ENCODE measurements at regions not wholly inside any gene's neighbourhood (a gene's known extent, or its start where the extent isn't known, plus 50 kb on each side); places are given as distances from the start of the nearest gene placed in this dataset.
"Not testable (repeated sequence)": the region's sequence is repeated elsewhere in the genome, so short reads cannot be mapped to it uniquely, and the experiment has no call there.

DNA sequence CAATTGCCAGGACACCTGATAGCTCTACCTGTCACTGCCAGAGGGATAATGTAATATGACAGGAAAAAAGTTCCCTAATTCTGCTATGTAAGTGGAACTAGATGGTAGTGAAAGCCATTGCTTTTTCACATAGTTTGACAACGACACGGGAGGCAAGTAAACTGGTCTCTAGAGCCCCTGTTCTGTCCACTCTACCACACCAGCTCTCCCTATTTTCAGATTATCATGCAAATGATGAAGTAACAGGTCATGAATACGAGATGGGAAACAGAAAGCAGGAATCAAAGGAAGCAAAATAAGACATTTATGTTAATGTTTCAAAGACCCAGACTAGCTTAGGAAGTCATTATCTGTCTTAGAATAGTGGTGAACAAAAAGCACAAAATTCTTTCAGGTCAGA is 56.2 kb downstream of the TAF11L14 start:
- no peak for DNase-seq

DNA sequence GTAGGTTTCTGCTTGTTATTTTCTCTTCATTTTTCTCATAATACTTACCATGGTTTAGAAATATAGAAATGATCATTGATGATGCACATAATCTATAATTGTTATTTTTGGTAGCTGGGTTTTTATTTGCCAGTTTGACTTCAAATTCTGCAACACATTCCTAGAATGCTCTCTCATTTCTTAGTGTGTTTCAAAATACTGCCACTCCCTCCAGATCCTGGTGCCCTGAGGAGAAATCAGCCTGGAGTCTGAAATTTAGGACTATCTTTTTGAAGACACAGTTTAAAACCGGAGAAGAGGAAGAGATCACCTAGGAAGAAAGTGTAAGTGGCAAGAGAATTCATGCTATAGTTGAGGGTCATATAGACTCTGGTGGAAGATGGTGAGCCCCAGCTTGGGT is 57.5 kb downstream of the TAF11L14 start:
- DNase-seq, result no peak

DNA sequence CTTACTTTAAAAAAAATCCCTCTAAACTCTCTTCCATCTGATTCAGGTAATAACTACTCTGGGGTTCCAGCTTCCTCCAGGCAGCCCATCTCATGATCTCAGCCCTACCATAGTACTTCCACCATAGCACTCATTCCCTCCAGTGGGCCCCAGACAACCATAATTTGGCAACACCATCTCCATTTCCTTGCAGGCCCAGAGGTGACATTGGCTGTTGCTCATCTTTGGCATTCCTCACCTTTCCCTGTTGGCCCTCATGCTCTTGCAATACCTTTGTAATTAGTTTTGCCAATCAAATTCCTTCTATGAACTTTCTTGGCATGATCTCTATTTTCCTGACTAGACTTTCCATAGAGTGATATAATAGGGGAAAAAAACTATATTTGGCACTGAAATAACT is 60.1 kb downstream of the TAF11L14 start:
- DNase-seq, result no peak

DNA sequence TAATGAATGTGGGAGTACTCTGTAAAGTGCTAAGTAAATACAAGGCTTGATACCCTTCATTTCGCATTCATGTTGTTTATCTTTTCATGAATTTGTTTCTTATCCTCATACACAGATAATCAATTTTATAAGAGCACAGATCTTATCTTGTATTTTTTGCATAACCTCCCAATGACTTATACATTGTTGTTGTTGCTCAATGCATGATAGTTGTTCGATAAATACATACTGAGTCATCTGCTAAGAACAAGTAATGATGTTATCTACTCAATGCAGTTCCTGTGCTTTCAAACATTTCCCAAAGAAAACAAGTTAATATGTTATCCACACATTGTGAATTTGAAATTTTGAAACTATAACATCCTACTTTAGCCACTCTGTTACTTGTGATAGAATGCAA is 60.7 kb downstream of the TAF11L14 start:
- DNase-seq, result no peak

DNA sequence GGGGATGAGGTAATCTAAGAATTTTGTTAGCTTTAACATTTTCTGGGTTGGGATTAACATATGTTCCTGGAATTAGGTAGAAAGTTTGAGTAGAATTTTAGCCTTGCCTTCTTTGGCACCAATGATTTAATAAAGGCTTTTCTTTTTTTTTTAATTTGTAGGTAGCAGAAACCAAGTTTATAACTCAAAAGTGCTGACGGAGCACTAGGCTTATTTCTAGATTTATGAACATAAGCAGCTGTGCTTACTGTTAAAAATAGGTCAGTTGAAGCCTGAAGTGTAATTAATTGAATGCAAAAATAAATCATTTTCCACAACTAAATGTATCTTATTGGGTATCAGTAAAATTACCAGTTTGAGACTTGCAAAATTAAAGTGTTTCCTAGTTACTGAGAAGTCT is 62.4 kb downstream of the TAF11L14 start:
- DNase-seq, result no peak

DNA sequence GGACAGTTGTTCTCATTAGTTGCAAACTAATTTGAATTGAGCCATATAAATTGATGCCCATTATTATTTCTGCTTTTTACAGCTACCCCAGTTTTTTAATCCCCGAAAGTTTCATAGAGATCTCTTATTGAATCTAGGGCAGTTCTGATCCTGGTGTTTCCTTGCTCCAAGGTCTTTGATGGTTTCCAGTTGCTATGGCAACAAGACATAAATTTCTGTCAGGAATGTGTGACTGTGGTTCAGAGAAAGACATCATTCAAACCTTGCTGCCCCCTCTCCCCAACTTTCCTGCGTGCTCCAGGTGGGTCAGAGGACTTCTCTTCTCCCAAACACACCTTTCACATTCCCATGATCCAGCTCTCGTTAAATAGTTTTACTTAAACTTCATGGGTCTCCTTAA is 63.4 kb downstream of the TAF11L14 start:
- no peak for DNase-seq

DNA sequence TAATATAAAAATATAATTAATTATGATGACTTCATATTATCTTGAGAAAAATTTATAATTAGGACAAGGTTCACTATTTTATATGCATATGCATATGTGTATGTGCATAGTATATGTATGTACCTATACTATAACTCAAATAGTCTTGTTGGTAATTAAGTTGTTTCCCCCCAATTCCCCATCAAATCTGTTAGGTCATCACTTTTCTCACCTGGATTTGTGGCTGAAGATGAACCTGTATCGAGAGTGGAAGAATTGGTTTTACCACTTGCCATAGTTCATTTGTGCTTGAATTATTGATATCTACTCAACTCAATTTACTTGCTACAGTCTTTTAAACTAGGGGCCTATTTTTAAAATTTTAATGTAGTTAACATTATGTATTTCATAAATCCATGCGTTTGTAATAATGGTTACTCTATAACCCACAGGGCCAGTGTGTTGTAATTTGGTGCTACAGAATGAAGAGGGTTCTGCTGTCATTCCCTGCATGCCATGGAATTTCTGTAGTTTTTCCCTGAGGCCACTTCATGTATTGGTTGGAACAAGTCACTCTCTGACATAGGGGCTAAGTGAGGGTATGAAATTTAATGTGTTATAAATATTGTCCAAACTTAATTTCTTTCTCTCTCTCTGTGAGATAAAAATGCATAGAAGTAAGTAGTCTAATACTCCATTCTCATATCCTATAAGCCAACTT is 74.9 kb downstream of the TAF11L14 start:
- DNase-seq, result no peak

DNA sequence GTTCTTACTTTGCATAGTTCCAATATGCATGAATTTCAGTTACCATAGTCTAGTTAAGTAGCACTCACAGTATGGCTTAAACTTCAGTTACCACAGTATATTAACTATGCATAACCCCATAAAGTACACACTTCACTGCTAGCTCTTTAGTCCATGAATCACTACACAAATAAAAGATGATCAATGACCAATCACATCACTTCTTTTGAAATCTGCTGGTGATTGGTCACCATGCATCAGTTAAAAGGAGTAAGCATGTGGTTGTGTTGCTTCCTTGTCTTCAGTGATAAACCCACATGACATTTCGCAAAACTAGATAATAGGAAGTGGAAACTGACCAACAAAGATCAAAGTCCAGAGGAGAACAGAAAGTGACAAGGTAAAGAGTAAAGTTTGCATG is 79.0 kb downstream of the TAF11L14 start:
- DNase-seq, result no peak

DNA sequence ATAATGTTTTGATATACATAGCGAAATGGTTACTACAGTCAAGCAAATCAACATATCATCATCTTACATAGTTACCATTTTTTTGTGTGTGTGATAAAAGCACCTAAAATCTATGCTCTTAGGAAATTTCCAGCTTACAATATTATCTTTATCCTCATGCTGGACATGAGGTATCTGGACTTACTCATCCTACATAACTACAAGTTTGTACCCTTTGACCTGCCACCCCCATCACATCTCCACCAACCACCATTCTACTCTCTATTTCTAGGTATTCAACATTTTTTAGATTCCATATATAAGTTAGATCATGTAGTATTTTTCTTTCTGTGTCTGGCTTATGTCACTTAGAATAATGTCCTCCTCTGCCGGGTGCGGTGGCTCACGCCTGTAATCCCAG is 79.9 kb downstream of the TAF11L14 start:
- DNase-seq, result no peak

DNA sequence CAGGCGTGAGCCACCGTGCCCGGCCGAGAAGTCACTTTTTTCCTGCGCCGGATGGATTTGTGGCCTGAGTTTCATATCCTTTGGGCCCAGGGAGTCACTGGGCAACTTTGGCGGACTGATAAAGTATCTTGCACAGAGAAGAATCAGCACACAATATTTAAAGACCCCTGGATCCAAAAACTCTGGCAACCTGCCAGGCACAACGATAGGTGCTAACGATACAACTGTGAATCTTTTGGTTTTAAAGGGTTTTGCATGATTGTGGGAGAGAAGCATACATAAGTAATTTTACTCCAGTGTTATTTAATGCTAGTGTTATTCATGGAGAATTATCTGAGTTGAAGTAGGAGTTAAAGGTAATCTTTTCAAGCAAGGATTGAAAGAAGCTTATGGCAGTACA is 85.3 kb downstream of the TAF11L14 start:
- no peak for DNase-seq

DNA sequence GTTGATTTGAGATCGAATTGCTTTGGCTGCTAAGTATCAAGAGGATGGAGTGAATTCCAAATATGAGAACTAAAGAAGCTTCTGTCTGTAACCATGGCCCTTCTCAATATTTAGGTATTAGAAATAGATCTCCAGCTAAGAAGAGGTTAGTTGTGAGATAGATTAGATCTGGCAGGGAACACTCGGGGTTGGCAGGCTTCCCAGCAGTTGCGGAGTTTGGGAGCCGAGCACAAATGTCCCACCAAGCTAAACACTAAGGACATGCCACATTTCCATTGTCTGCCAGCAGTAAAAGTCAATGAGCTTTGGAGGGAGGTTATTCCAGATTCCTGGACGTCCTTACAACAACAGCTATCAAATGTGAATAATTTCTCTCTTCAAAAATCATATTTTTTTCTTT is 85.8 kb downstream of the TAF11L14 start:
- DNase-seq, result no peak

DNA sequence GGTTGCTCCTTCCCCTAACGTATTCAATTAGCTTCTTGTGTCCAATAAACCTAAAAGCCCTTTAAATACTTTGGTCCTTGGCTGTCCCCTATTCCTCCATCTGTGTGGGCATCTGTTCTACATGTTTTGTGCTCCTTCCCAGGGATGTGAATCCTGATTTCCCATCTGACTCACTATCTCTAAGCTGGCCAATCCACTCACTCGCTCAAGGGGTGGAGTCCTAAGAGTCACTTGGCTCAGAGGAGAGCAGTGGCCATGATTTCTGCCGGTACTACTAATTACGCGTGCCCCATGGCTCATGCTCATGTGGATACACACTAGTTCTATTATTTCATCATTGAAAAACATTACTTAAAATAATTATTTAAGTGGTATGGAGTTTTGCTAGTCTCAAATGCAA is 89.6 kb downstream of the TAF11L14 start:
- no peak for DNase-seq

DNA sequence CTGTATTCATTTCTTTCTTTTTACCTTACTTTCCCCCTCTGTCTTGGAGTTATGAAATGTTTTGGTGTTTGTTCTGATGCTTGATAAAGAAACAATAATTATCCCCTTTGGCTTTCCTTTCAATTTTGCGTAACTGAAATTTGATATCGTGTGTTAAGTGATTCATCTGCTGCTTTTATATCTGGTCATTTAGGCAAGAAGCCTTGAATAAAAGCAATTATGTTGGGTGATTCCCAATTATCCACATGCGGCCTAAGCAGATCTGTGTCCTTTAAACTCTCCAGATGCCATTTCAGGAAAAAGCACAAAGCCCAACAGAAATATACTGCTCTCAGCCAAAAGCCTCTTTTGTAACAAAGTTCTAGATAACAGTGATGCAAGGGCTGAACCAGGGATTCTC is 92.8 kb downstream of the TAF11L14 start:
- DNase-seq, result no peak

DNA sequence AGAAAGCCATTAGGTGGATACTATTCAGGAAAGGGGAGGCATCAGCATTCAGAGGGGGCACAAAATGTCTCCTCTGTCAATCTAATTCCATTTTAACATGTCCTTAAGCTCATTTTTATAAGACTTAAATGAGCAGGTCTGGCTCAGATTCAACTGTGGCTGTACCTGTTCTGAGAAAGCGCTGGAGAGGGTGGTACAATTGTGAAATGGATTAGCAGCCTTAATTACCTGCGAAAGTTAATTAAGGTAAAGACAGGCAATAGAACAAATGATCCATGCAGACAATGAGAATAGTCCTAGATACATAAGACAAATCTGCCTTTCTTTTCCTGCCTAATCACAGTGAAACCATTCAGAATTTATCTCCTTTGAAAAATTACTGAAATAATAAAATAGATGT is 96.2 kb downstream of the TAF11L14 start:
- DNase-seq, result no peak

DNA sequence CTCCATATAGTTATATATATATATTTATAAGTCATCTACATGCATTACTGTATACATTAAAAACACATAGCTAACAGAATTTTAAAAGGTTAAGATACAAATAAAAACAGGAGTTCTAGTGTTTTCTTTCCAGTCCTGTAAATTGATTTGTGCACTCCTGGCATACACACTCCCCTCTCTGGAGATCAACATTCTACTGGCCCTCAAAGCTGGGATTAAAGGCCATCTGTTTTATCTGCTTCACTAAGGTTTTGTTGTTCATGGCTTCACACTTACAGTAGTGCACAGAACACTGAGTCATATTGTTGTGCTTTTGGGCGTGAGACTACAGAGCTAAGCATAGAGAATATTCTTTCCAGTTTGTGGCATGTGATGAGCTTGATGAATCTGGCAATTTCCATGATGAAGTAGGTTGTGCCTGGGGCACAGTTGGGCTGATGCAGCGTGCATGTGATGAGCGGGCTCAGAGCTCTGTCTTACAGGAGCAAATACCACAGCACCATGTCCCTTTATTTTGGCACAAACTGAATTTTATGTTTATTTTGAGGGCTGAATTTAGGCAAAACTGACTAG is 98.2 kb downstream of the TAF11L14 start:
- no peak for DNase-seq

DNA sequence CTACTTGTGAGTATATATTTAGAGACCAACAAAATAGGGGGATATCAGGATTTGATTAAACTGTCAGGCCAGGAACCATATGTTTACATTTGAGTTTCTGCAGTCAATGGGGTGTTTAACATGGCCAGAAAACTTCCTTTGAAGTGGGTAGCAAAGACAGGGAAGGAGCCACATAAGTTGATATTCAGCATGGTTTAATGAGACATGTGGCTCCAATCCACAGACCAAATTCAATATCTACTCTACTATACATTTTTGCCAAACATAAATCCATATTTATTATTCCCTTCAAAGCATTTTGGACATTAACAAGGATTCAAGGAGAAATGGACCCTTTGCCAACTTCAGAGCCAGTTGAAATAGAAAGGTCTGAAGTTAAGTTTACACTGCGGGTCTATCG is 99.8 kb downstream of the TAF11L14 start:
- no peak for DNase-seq

DNA sequence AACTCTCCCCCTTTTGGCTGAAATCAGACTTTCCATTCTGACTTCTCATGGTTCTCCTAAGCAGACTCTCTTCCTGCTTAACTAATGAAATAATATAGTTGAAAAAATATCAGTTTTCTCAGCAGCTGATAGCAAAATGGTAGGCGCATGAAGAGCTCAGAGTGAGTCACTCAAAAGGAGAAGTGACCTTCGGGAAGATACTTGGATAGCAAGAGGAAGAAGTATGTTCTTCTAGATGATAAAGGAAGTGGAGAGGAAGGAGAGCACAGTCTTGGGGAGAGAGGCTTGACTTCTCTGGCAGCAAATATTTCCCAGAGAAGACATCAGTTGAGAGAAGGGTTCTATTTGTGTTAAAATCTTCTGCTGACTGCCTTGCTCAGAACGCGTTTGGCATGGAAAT is 101.5 kb downstream of the TAF11L14 start:
- DNase-seq, result no peak

DNA sequence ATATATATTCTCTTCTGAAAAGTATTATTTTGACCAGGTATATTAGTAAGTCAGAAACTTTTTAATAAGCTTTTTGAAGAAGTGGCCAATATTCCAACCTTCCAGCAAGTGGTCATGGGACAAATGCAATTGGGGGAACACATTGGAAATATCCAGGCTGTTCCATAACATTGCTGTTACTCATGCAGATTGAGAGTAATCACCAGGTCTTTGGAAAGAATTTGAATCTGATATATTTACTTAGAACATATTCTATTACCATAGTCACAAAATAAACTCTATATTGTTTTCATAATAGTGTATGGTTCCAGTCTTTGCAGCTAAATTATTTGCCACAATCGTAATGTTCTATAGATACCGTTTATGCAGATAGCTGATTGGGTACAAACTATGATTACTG is 102.8 kb downstream of the TAF11L14 start:
- no peak for DNase-seq

DNA sequence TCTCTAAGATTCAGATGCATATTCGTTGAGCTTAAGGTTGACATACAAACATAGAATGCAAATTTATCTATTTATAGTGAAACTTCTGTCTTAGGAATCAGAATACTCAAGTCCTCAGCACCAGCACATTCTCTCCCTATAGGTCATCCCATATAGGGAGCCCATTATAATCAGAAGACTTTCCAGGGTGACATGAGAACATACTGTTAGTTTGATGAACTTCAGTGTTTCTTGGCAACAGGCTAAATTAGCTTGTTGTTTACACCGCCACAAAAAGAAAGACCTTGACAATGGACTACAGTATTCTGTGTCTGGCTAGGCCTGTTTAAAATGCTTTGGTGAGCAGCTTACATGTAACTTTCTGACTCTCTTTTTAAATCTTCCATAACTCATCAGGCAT is 104.2 kb downstream of the TAF11L14 start:
- no peak for DNase-seq

DNA sequence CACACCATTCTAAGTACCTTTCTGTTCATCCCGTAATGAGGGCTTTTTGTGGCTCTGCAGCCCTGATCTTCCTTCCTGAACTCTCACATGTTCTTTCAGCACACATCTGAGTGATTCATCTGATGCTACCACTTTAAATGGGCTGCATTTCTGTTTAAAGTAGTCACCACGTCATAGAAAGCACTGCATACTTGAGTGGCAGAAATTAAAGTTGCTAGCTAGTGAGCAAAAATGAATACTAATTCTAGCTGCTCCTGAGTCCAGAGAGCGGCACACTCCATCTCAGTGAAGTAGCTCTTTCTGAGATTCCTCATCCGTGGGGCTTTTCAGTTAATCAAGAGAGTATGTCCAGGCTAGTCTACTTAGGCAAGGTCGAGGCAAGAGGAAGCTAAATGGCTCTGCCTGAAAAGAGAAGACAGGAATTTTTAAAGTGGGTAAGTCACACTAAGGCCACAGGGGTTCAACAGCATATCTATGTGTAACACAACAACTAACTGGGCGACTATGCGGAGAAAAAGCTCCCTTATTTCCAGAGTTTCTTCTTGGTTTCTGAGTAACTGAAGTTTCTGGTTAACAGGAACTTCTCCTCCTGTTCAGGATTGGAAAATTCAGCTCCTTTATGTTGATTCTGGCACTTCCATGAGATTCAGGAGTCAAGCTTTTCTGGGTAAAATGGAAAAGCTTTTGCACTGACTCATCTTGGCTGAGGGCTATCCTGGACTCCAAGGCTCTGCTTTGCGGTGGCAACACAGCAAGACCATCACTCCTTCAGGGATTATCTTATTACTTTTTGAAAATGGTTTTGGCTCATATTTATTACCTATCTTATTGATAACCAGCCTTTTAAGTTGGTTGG is 109.5 kb downstream of the TAF11L14 start:
- DNase-seq, result no peak

DNA sequence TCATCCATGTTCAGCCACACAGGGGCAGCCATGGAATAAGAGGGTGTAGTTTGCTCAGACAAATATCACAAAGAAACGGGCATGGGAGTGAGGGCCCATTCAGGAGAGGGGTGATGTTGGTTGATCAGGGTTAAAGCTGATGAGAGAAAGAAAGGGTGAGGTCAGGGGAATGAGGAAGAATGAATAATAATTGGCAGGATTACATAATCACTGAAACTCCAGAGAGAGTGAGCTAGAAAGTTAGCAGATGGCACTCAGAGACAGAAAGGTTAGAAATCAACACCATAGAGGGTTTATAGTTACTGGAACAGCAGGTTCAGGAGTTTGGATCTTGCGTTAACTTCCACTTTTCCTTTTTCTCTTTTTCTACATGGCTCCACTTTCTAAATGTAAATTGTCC is 113.9 kb downstream of the TAF11L14 start:
- no peak for DNase-seq

DNA sequence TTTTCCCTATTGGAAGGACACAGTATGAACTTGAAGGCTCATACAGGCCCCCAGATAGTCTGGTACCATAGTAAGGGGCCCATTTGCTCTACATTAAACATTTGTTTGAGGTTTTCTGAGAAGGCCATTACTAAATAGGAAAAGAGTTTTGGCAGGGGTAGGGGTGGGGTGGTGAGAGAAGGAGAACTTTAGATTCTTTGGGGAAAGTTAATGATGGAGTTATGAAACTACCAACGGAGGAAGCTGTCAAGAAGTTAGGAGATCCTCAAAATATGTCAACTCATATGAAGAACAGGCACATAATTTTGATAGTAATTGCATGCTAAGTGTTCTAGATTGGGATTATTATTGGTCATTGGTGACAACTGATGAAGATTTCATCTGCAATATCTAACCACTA is 114.7 kb downstream of the TAF11L14 start:
- DNase-seq, result no peak

DNA sequence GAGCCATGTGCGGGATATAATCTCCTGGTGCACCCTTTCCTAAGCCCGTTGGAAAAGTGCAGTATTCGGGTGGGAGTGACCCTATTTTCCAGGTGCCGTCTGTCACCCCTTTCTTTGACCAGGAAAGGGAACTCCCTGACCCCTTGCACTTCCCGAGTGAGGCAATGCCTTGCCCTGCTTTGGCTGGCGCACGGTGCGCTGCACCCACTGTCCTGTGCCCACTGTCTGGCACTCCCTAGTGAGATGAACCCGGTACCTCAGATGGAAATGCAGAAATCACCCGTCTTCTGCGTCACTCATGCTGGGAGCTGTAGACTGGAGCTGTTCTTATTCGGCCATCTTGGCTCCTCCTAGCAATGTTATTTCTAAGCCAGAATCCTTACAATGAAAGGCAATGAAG is 121.1 kb downstream of the TAF11L14 start:
- not testable (repeated sequence) for DNase-seq

DNA sequence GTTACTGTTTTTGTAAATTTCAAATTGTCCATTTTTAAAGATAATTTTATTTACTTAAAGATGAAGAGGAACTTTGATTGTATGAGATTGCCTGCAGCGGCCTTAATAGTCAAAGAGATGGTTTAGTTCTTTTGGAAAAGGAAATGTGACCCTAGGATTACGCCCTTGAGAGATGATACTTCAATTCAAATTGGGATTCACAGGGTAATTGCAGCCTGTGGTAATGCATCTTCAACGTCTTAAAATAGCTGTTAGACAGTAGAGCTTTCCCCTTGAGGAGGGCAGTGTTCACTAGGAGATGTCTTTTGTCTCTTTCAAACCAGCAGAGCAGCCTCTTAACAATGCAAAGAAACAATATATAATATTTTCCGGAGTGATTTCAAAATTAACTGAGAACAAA is 127.1 kb downstream of the TAF11L14 start:
- DNase-seq, result no peak

Data from activated CD4-positive, alpha-beta T cell treated with anti-CD3 and anti-CD28 coated beads, Interleukin-2, amount 50 U/mL, for 4 hours (primary cell).